Tibial artery (tissue), 4 donors: ENCODE measurements at regions not wholly inside any gene's neighbourhood (a gene's known extent, or its start where the extent isn't known, plus 50 kb on each side); places are given as distances from the start of the nearest gene placed in this dataset.

Source experiments
- DNase-seq, 2 donors: peaks; one replicate each; pipeline ENCODE4 v3.0.0-alpha.2; 2019
- H3K27ac ChIP-seq, 2 donors: fragments of 200-600 bp; sonication (generic) in 1 of 2; 1 replicate in 1 of 2; 2 replicates in 1 of 2; pipeline ENCODE4 v1.5.1; 2018 to 2019; ENCODE audit warnings: mild to moderate bottlenecking in 1 of 2
- H3K27me3 ChIP-seq, 2 donors: fragments of 200-600 bp; sonication (generic) in 1 of 2; one replicate each; pipeline versions ENCODE4 v1.5.1 to v1.6.0; 2016 to 2019
- H3K36me3 ChIP-seq, 3 donors: fragments of 200-600 bp; sonication (generic) in 2 of 3; one replicate each; pipeline ENCODE4 v1.5.1; 2016 to 2019; ENCODE audit warnings: mild to moderate bottlenecking in 2 of 3
- H3K4me1 ChIP-seq, 4 donors: fragments of 200-600 bp; sonication (generic) in 2 of 4; 1 replicate in 3 of 4; 2 replicates in 1 of 4; pipeline ENCODE4 v1.5.1; 2016 to 2019
- H3K4me3 ChIP-seq, 2 donors: fragments of 200-600 bp; sonication (generic) in 1 of 2; 1 replicate in 1 of 2; 2 replicates in 1 of 2; pipeline ENCODE4 v1.5.1; 2018 to 2019; ENCODE audit warnings: mild to moderate bottlenecking in 2 of 2
- H3K9me3 ChIP-seq, 3 donors: fragments of 200-600 bp; sonication (generic) in 1 of 3; one replicate each; pipeline ENCODE4 v1.5.1; 2016 to 2019
- intact Hi-C: fragments of 100-400 bp; cut with DNase I; formaldehyde crosslinking; loops from one replicate; pipeline ENCODE4 v1.15.0; 2023; ENCODE audit warnings: low total_unique reads
- TF ChIP-seq, protein P1 (sequence below), 2 experiments: fragments of 200-600 bp in 1 of 2; fragments of 450-650 bp in 1 of 2; IDR thresholded peaks; one replicate each; pipeline ENCODE4 v1.5.1; 2017 to 2019; ENCODE audit warnings: antibody characterized with exemption in 2 of 2, mild to moderate bottlenecking in 1 of 2, moderate library complexity in 1 of 2

DNA sequence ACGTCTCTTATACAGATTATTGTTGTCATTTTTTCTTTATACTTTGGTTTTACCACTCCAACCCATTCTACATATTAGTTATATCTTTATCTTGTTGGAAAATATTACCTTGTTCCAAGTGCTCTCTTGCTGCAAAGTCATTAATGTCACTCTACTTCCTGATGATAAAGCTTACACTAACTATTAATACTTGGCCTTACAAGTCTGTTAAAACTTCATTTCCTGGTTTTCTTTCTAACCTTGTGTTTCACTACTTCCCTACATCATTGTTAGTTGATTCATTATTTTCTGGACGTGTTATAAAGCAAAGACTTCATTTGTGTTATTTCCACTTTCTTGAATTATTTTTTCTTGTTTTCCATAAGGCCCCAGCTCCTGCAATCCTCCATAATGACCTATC lies 382.6 kb upstream of the CDH20 start:
- no peak overlapping the region for H3K27ac ChIP-seq
- H3K4me1 ChIP-seq = no peaks in the 10 kb centered on the region
- H3K36me3 ChIP-seq = no peaks in the 10 kb centered on the region
- H3K4me3 ChIP-seq = no peak overlapping the region
- intact Hi-C loops = no loop called here
- H3K9me3 ChIP-seq = no peaks in the 10 kb centered on the region
- TF ChIP-seq, protein P1, sequence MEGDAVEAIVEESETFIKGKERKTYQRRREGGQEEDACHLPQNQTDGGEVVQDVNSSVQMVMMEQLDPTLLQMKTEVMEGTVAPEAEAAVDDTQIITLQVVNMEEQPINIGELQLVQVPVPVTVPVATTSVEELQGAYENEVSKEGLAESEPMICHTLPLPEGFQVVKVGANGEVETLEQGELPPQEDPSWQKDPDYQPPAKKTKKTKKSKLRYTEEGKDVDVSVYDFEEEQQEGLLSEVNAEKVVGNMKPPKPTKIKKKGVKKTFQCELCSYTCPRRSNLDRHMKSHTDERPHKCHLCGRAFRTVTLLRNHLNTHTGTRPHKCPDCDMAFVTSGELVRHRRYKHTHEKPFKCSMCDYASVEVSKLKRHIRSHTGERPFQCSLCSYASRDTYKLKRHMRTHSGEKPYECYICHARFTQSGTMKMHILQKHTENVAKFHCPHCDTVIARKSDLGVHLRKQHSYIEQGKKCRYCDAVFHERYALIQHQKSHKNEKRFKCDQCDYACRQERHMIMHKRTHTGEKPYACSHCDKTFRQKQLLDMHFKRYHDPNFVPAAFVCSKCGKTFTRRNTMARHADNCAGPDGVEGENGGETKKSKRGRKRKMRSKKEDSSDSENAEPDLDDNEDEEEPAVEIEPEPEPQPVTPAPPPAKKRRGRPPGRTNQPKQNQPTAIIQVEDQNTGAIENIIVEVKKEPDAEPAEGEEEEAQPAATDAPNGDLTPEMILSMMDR (IDR thresholded peaks at IDR 0.05) = no peak
- no peak for DNase-seq
- H3K27me3 ChIP-seq = no peaks in the 10 kb centered on the region

- DNase-seq = no peak
- intact Hi-C loops = no loop called here
- Histone ChIP-seq H3K27ac (no peak overlapping the region), H3K4me1 (no peaks in the 10 kb centered on the region), H3K9me3 (no peaks in the 10 kb centered on the region), H3K4me3 (no peak overlapping the region), H3K27me3 (no peaks in the 10 kb centered on the region), H3K36me3 (no peaks in the 10 kb centered on the region)
- TF ChIP-seq, protein P1 (IDR thresholded peaks at IDR 0.05) = no peak
Measured at GRCh38 chr18:60951091-60951490, 382.1 kb upstream of the CDH20 start.

GRCh38 chr18:60962625-60963024 lies 370.6 kb upstream of the CDH20 start:
- Histone ChIP-seq H3K4me1 (peaks cover 0 to 5% (median 0%) of the 10 kb centered on the region in 4 donors), H3K27me3 (no peaks in the 10 kb centered on the region), H3K4me3 (no peak overlapping the region), H3K36me3 (no peaks in the 10 kb centered on the region), H3K27ac (no peak overlapping the region), H3K9me3 (no peaks in the 10 kb centered on the region)
- intact Hi-C loops = no loop called here
- DNase-seq = no peak
- TF ChIP-seq, protein P1 (IDR thresholded peaks at IDR 0.05) = no peak

DNA sequence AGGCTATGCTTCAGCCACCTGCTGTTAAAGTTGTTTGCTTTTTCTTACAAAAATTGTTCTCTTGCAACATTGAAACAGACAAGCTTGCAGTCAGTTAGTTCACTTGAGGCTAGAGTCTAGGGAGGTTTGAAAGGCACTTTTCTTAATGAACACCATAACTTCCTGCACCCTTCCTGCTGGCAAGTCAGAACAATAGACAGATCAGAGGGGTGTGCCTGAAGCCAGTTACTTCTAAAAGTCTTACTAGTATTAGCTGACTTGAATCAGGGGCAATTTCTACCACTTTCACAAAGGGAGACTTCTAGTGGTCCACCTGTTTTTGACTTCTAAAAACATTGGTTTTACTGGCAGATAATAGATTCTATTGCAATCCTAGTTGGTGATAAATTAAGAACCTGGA lies 367.4 kb upstream of the CDH20 start:
- TF ChIP-seq, protein P1 (IDR thresholded peaks at IDR 0.05) = no peak
- Histone ChIP-seq H3K27me3 (no peaks in the 10 kb centered on the region), H3K4me1 (peaks cover 0 to 5% (median 0%) of the 10 kb centered on the region in 4 donors), H3K36me3 (no peaks in the 10 kb centered on the region), H3K9me3 (no peaks in the 10 kb centered on the region), H3K4me3 (no peak overlapping the region), H3K27ac (no peak overlapping the region)
- intact Hi-C loops = no loop called here
- DNase-seq = no peak

- Histone ChIP-seq H3K4me3 (no peak overlapping the region), H3K4me1 (peaks cover 0 to 5% (median 0%) of the 10 kb centered on the region in 4 donors), H3K36me3 (no peaks in the 10 kb centered on the region), H3K27ac (no peak overlapping the region), H3K27me3 (no peaks in the 10 kb centered on the region), H3K9me3 (no peaks in the 10 kb centered on the region)
- TF ChIP-seq, protein P1 (IDR thresholded peaks at IDR 0.05) = no peak
- no peak for DNase-seq
- intact Hi-C loops = no loop called here
Measured at GRCh38 chr18:60966876-60967275, 366.4 kb upstream of the CDH20 start.

- H3K4me3 ChIP-seq = no peak overlapping the region
- H3K36me3 ChIP-seq = no peaks in the 10 kb centered on the region
- TF ChIP-seq, protein P1 (IDR thresholded peaks at IDR 0.05) = no peak
- intact Hi-C loops = no loop called here
- H3K9me3 ChIP-seq = no peaks in the 10 kb centered on the region
- no peak overlapping the region for H3K27ac ChIP-seq
- no peaks in the 10 kb centered on the region for H3K27me3 ChIP-seq
- H3K4me1 ChIP-seq = peaks cover 0 to 32% (median 16%) of the 10 kb centered on the region in 4 donors
- no peak for DNase-seq
Measured at GRCh38 chr18:60975420-60975819, 357.8 kb upstream of the CDH20 start.
